SH-SY5Y (cell line): ENCODE measurements at regions not wholly inside any gene's neighbourhood (a gene's known extent, or its start where the extent isn't known, plus 50 kb on each side); places are given as distances from the start of the nearest gene placed in this dataset.

Source experiments
- GATA2 ChIP-seq: IDR thresholded peaks from 2 replicates; pipeline ENCODE4 v1.6.1; 2011; ENCODE audit warnings: mild to moderate bottlenecking, low read depth, low read length
- GATA3 ChIP-seq: IDR thresholded peaks from 2 replicates; pipeline ENCODE4 v1.6.1; 2011; ENCODE audit warnings: low read depth, mild to moderate bottlenecking, low read length, moderate library complexity

DNA sequence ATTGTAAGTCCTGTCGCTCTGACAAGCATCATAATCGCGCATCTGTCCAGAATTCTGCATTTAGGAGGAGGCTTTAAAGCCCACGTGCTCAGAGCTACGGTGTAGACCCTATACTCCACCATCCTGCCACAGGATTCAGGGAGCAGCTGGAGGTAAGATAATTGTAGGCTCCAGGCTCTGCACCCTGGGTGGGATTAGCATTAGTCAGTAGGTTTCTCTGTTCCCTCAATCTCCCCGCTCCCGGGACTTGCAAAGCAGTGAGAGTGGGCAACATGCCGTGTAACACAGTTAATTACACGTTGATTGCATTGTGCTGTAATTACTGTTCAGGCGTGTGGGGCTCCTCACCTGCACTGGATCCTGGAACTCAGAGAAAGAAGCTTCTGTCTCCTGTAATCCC lies 89.3 kb upstream of the CUX1 start:
- TF ChIP-seq GATA2: no peak
- no peak for TF ChIP-seq GATA3
